Epithelial cell of proximal tubule (primary cell): ENCODE measurements at regions not wholly inside any gene's neighbourhood (a gene's known extent, or its start where the extent isn't known, plus 50 kb on each side); places are given as distances from the start of the nearest gene placed in this dataset.
"Not testable (repeated sequence)": the region's sequence is repeated elsewhere in the genome, so short reads cannot be mapped to it uniquely, and the experiment has no call there.

Experiments
- DNase-seq: peaks from one replicate; pipeline ENCODE4 v3.0.0-alpha.2; 2011; ENCODE audit warnings: low read depth
- H3K4me3 ChIP-seq: 2 replicates; pipeline ENCODE4 v1.5.1; 2011; ENCODE audit warnings: low read depth, mild to moderate bottlenecking, low read length
- CTCF ChIP-seq: conservative IDR thresholded peaks from 2 replicates; pipeline ENCODE4 v1.5.1; 2012; ENCODE audit warnings: low read depth, mild to moderate bottlenecking, low read length

GRCh38 chr2:16030206-16031057, 90.1 kb downstream of the MYCN start:
- no peak overlapping the region for H3K4me3 ChIP-seq
- TF ChIP-seq CTCF, result no peak
- DNase-seq, result no peak

- no peak for DNase-seq
- no peak for TF ChIP-seq CTCF
- no peak overlapping the region for H3K4me3 ChIP-seq
Observed at GRCh38 chr2:16028644-16029043, 88.3 kb downstream of the MYCN start.

GRCh38 chr2:16026816-16027501, 86.6 kb downstream of the MYCN start:
- no peak for TF ChIP-seq CTCF
- H3K4me3 ChIP-seq, result no peak overlapping the region
- no peak for DNase-seq

- no peak for DNase-seq
- H3K4me3 ChIP-seq, result no peak overlapping the region
- no peak for TF ChIP-seq CTCF
Observed at GRCh38 chr2:16025876-16026640, 85.7 kb downstream of the MYCN start.

GRCh38 chr2:16025211-16025875, 85.0 kb downstream of the MYCN start:
- no peak for TF ChIP-seq CTCF
- H3K4me3 ChIP-seq, result no peak overlapping the region
- no peak for DNase-seq

- DNase-seq, result not testable (repeated sequence)
Observed at GRCh38 chr2:16024628-16025027, 84.3 kb downstream of the MYCN start.

More at GRCh38 chr2:16024628-16025027, 84.3 kb downstream of the MYCN start:
- H3K4me3 ChIP-seq, result not testable (repeated sequence)
